ENCODE measurements at regions not wholly inside any gene's neighbourhood (a gene's known extent, or its start where the extent isn't known, plus 50 kb on each side); places are given as distances from the start of the nearest gene placed in this dataset.

DNA sequence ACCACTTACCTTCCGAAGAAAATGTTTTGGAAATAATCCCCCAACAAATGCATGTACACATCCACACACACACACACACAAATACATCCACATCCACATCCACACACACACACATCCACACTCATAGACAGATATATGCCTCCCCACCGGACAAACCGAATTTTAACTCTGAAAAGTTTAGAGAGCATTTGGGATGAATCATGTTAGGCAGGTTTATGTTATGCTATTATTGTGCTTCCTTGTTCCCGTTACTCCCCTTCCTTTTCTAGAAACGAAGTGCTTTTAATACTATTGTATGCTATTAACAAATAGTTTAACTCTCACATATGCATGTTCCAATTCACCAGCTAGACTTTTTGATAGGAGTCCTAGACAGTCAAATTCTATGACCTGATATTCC is 91.5 kb downstream of the FAS start:
- ChIA-PET POLR2A (no interaction called here), CTCF (interaction anchor here (1.9 kb wide), 1 partner anchor 136 kb away, joined by 6 read pairs; no protein-coding TSS in a partner anchor)
- TF ChIP-seq, protein P1, sequence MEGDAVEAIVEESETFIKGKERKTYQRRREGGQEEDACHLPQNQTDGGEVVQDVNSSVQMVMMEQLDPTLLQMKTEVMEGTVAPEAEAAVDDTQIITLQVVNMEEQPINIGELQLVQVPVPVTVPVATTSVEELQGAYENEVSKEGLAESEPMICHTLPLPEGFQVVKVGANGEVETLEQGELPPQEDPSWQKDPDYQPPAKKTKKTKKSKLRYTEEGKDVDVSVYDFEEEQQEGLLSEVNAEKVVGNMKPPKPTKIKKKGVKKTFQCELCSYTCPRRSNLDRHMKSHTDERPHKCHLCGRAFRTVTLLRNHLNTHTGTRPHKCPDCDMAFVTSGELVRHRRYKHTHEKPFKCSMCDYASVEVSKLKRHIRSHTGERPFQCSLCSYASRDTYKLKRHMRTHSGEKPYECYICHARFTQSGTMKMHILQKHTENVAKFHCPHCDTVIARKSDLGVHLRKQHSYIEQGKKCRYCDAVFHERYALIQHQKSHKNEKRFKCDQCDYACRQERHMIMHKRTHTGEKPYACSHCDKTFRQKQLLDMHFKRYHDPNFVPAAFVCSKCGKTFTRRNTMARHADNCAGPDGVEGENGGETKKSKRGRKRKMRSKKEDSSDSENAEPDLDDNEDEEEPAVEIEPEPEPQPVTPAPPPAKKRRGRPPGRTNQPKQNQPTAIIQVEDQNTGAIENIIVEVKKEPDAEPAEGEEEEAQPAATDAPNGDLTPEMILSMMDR (IDR thresholded peaks at IDR 0.05; ENCODE audit: low read depth, low read length) = no peak
- H3K27ac ChIP-seq (ENCODE audit: low read depth, low read length) = no peak overlapping the region
- no peaks in the 10 kb centered on the region for H3K27me3 ChIP-seq (ENCODE audit: control insufficient read depth, insufficient read depth, low read length)
- no peak overlapping the region for H3K4me3 ChIP-seq (ENCODE audit: low read depth, low read length)
- no peak for DNase-seq (ENCODE audit: low read depth, low spot score)
- H3K9me3 ChIP-seq (ENCODE audit: control insufficient read depth, insufficient read depth, low read length) = no peaks in the 10 kb centered on the region

DNA sequence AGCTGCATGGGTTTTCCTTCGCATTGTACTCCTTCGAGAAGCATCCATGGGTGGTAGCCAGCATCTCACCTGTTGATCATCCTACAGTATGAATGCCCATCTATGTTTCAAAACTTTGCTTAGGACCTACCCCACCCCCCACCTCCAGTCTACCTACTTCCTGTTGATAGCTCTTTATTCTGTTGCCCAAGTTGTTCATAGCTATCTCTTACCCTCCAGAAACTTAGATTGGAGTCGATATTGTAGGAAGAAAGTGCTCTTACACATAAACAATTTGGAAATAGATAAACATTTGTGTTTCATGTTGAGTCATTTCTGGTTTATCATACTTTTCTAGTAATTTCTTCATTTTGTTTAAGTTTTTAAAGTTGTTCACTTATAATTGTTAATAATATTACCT is 90.1 kb downstream of the FAS start:
- no peak overlapping the region for H3K4me3 ChIP-seq (ENCODE audit: low read depth, low read length)
- CTCF ChIA-PET = interaction anchor here (0.6 to 1.9 kb wide), 4 partner anchors 51 to 430 kb away, joined by 6 to 7 read pairs (median 6); no protein-coding TSS in a partner anchor
- TF ChIP-seq, protein P1 (IDR thresholded peaks at IDR 0.05; ENCODE audit: low read depth, low read length) = no peak
- H3K27ac ChIP-seq (ENCODE audit: low read depth, low read length) = no peak overlapping the region
- no peak for DNase-seq (ENCODE audit: low read depth, low spot score)
- no peaks in the 10 kb centered on the region for H3K9me3 ChIP-seq (ENCODE audit: control insufficient read depth, insufficient read depth, low read length)
- POLR2A ChIA-PET = interaction anchor here (0.6 kb wide), 1 partner anchor 98 kb away, joined by 5 read pairs; no protein-coding TSS in a partner anchor
- H3K27me3 ChIP-seq (ENCODE audit: control insufficient read depth, insufficient read depth, low read length) = no peaks in the 10 kb centered on the region

DNA sequence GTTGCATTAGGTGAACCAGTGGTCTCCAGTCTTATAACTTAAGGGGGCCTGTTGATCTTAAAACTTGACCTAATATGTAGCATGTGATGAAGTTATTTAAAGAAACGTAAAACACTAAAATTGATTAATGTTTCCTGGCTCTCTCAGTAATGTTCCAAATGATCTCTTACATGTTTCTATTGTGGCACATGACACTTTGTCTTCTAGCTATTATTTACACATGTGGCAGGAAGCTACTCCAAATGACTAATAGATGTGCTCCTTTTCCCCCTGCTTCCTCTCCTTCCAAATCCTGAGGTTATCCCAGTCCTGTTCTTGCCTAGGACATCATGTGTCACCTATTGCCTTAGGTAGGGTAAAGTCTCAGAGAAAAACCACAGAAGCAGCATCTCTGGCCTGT is 89.4 kb downstream of the FAS start:
- no peak for DNase-seq (ENCODE audit: low read depth, low spot score)

DNA sequence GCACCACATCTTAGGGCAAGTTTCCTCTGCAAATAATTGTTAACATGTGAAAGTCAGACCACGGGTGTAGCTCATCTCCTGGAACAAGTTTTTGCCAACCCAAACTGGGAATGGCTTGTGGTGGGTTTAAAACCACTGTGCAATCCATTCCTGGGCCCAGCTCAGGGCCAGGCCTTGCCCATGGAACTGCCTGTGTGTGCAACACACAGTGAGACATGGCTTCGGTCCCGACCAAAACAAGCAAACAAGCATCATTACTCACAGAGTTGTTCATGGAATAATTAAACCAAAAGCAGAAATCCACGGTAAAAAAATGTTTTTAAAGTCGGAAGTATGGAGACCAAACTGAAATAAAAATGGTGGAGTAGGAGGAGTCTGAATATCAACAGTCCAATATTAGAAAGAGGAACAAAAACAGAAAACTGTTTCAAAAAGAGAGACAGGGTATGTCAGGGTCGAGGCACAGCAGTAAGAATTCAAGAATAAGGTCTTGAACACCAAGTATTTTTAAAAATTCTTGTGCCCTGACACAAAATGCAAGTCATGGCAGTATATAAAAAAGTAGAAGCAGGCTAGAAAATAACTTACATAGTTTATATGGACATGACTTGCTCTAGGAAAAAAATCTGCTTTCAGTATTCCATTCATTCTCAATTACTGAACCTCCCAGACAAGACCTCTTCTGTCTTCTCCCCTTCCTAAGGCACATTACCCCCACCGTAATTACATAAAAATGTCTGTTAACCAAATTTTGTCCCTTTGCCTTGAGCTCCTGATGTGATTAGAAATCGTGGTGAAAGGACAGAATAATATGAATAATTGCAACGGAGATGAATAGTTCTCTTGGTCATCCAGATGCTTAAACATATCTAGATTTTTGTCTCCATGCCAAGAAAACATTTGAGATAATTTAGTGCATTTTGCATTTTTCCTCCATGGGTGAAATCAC is 88.4 kb downstream of the FAS start:
- no peak overlapping the region for H3K27ac ChIP-seq (ENCODE audit: low read depth, low read length)
- H3K9me3 ChIP-seq (ENCODE audit: control insufficient read depth, insufficient read depth, low read length) = no peaks in the 10 kb centered on the region
- H3K4me3 ChIP-seq (ENCODE audit: low read depth, low read length) = no peak overlapping the region
- no peak for DNase-seq (ENCODE audit: low read depth, low spot score)
- POLR2A ChIA-PET = no interaction called here
- TF ChIP-seq, protein P1 (IDR thresholded peaks at IDR 0.05; ENCODE audit: low read depth, low read length) = no peak
- CTCF ChIA-PET = interaction anchor here (1.3 kb wide), 1 partner anchor 49 kb away, joined by 3 read pairs; no protein-coding TSS in a partner anchor
- H3K27me3 ChIP-seq (ENCODE audit: control insufficient read depth, insufficient read depth, low read length) = no peaks in the 10 kb centered on the region

More for the DNA sequence above, 89.4 kb downstream of the FAS start:
- CTCF ChIA-PET = interaction anchor here (0.6 to 1.9 kb wide), 3 partner anchors 50 to 138 kb away, joined by 3 to 7 read pairs (median 6); no protein-coding TSS in a partner anchor
- Histone ChIP-seq H3K9me3 (ENCODE audit: control insufficient read depth, insufficient read depth, low read length) (no peaks in the 10 kb centered on the region), H3K27ac (ENCODE audit: low read depth, low read length) (no peak overlapping the region), H3K27me3 (ENCODE audit: control insufficient read depth, insufficient read depth, low read length) (no peaks in the 10 kb centered on the region), H3K4me3 (ENCODE audit: low read depth, low read length) (no peak overlapping the region)
- POLR2A ChIA-PET = no interaction called here
- TF ChIP-seq, protein P1 (IDR thresholded peaks at IDR 0.05; ENCODE audit: low read depth, low read length) = no peak

DNA sequence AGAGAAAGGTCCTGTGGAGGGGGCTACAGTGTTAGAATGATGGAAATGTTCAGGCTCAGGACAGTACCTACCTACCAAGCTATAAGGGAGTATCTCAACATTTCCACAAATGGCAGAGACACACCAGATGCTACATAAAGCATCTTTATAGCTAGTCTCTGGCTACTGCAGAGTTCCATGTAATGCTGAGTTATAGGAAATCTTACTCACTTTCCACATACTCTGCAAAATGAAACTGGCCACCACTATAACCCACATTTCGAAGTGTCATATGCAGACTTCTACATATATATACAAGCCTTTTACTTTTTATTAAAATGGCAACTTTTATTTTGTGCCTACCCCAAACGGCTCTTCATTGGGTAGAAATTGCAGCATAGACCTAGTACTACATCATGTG is 85.5 kb downstream of the FAS start:
- ChIA-PET CTCF (no interaction called here), POLR2A (no interaction called here)
- no peak for DNase-seq (ENCODE audit: low read depth, low spot score)
- no peaks in the 10 kb centered on the region for H3K9me3 ChIP-seq (ENCODE audit: control insufficient read depth, insufficient read depth, low read length)
- no peaks in the 10 kb centered on the region for H3K27me3 ChIP-seq (ENCODE audit: control insufficient read depth, insufficient read depth, low read length)
- H3K4me3 ChIP-seq (ENCODE audit: low read depth, low read length) = no peak overlapping the region
- TF ChIP-seq, protein P1 (IDR thresholded peaks at IDR 0.05; ENCODE audit: low read depth, low read length) = no peak
- no peak overlapping the region for H3K27ac ChIP-seq (ENCODE audit: low read depth, low read length)

All from AG04450 (cell line).